KMS-11 (cell line): ENCODE measurements at regions not wholly inside any gene's neighbourhood (a gene's known extent, or its start where the extent isn't known, plus 50 kb on each side); places are given as distances from the start of the nearest gene placed in this dataset.

Experiments
- H2AFZ ChIP-seq: fragments of 200-600 bp; sonication (generic); 2 replicates; pipeline ENCODE4 v1.6.1; 2016; ENCODE audit warnings: antibody characterized with exemption, mixed run types, low read depth
- H3K27ac ChIP-seq: fragments of 200-600 bp; sonication (generic); 2 replicates; pipeline ENCODE4 v1.6.1; 2016; ENCODE audit warnings: mild to moderate bottlenecking, mixed run types
- H3K27me3 ChIP-seq: fragments of 200-600 bp; sonication (generic); 2 replicates; pipeline ENCODE4 v1.6.1; 2017; ENCODE audit warnings: mild to moderate bottlenecking, low read depth, mixed run types, moderate library complexity; ENCODE audit not compliant: insufficient read depth
- H3K36me3 ChIP-seq: fragments of 200-600 bp; sonication (generic); 2 replicates; pipeline ENCODE4 v1.6.1; 2017; ENCODE audit warnings: mild to moderate bottlenecking, mixed run types; ENCODE audit not compliant: insufficient read depth
- H3K4me1 ChIP-seq: fragments of 200-600 bp; sonication (generic); 2 replicates; pipeline ENCODE4 v1.6.1; 2016; ENCODE audit warnings: mild to moderate bottlenecking, low read depth, mixed run types; ENCODE audit not compliant: poor library complexity, severe bottlenecking
- H3K4me2 ChIP-seq: fragments of 200-600 bp; sonication (generic); 2 replicates; pipeline ENCODE4 v1.7.0; 2016; ENCODE audit warnings: mild to moderate bottlenecking, mixed run types
- H3K4me3 ChIP-seq: fragments of 200-600 bp; sonication (generic); IDR thresholded peaks from 2 replicates; pipeline ENCODE4 v1.6.1; 2017; ENCODE audit warnings: low read depth, low read length, mixed read lengths; ENCODE audit not compliant: insufficient read depth
- H3K79me2 ChIP-seq: fragments of 200-600 bp; sonication (generic); 2 replicates; pipeline ENCODE4 v1.6.1; 2016; ENCODE audit warnings: low read depth, mixed run types; ENCODE audit not compliant: insufficient read depth
- H3K9ac ChIP-seq: fragments of 200-600 bp; sonication (generic); 2 replicates; pipeline ENCODE4 v1.6.1; 2016; ENCODE audit warnings: mild to moderate bottlenecking, mixed run types
- H4K20me1 ChIP-seq: fragments of 200-600 bp; sonication (generic); 2 replicates; pipeline ENCODE4 v1.6.1; 2016; ENCODE audit warnings: mild to moderate bottlenecking, mixed run types; ENCODE audit not compliant: insufficient read depth
- TF ChIP-seq, protein P1 (sequence below): fragments of 200-600 bp; sonication (generic); conservative IDR thresholded peaks from 2 replicates; pipeline ENCODE4 v1.6.1; 2017; ENCODE audit warnings: low read depth, mild to moderate bottlenecking, antibody characterized with exemption, low read length, moderate library complexity, mixed read lengths

DNA sequence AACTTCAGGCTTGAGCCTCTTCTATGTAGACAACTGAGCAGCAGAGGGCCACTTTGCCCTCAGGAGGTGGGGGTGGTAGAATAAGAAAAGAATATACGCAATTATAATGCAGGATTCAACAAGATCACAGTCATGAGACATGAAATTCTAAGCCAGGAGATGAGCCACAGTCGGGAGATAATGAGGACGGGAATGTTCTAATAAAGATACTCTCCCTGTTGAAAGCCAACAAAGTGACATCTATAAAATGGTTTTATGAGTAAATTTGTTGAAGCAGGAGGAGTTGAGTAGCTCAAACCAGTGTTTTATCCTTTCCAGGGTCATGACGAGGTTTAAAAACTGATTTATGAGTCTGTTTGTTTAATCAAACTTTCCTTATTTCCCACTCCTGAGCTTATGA lies 152.0 kb upstream of the SERP2 start:
- Histone ChIP-seq H3K9ac (no peak overlapping the region), H3K79me2 (no peaks in the 10 kb centered on the region), H4K20me1 (no peaks in the 10 kb centered on the region), H2AFZ (no peak overlapping the region), H3K27me3 (no peaks in the 10 kb centered on the region), H3K4me3 (no peak overlapping the region), H3K36me3 (no peaks in the 10 kb centered on the region), H3K4me1 (no peaks in the 10 kb centered on the region), H3K27ac (no peak overlapping the region), H3K4me2 (no peak overlapping the region)
- TF ChIP-seq, protein P1, sequence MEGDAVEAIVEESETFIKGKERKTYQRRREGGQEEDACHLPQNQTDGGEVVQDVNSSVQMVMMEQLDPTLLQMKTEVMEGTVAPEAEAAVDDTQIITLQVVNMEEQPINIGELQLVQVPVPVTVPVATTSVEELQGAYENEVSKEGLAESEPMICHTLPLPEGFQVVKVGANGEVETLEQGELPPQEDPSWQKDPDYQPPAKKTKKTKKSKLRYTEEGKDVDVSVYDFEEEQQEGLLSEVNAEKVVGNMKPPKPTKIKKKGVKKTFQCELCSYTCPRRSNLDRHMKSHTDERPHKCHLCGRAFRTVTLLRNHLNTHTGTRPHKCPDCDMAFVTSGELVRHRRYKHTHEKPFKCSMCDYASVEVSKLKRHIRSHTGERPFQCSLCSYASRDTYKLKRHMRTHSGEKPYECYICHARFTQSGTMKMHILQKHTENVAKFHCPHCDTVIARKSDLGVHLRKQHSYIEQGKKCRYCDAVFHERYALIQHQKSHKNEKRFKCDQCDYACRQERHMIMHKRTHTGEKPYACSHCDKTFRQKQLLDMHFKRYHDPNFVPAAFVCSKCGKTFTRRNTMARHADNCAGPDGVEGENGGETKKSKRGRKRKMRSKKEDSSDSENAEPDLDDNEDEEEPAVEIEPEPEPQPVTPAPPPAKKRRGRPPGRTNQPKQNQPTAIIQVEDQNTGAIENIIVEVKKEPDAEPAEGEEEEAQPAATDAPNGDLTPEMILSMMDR, result no peak

- Histone ChIP-seq H3K79me2 (no peaks in the 10 kb centered on the region), H3K4me1 (no peaks in the 10 kb centered on the region), H3K4me3 (no peak overlapping the region), H3K27ac (no peak overlapping the region), H3K9ac (no peak overlapping the region), H3K27me3 (no peaks in the 10 kb centered on the region), H4K20me1 (no peaks in the 10 kb centered on the region), H2AFZ (no peak overlapping the region), H3K36me3 (no peaks in the 10 kb centered on the region), H3K4me2 (no peak overlapping the region)
- TF ChIP-seq, protein P1, result no peak
Measured at GRCh38 chr13:44223770-44224444, 149.7 kb upstream of the SERP2 start.

GRCh38 chr13:44224450-44225149 lies 149.0 kb upstream of the SERP2 start:
- no peak overlapping the region for H3K4me2 ChIP-seq
- TF ChIP-seq, protein P1, result no peak

GRCh38 chr13:44229371-44230030 lies 144.1 kb upstream of the SERP2 start:
- Histone ChIP-seq H3K4me2 (no peak overlapping the region), H4K20me1 (no peaks in the 10 kb centered on the region), H3K27ac (no peak overlapping the region), H3K79me2 (no peaks in the 10 kb centered on the region), H3K9ac (no peak overlapping the region), H3K4me1 (no peaks in the 10 kb centered on the region), H2AFZ (no peak overlapping the region), H3K36me3 (no peaks in the 10 kb centered on the region), H3K4me3 (no peak overlapping the region), H3K27me3 (no peaks in the 10 kb centered on the region)
- TF ChIP-seq, protein P1, result no peak

More at GRCh38 chr13:44224450-44225149, 149.0 kb upstream of the SERP2 start:
- H3K79me2 ChIP-seq, result no peaks in the 10 kb centered on the region
- H3K4me3 ChIP-seq, result no peak overlapping the region
- no peaks in the 10 kb centered on the region for H3K27me3 ChIP-seq
- no peak overlapping the region for H3K27ac ChIP-seq
- no peaks in the 10 kb centered on the region for H3K4me1 ChIP-seq
- no peak overlapping the region for H3K9ac ChIP-seq
- H2AFZ ChIP-seq, result no peak overlapping the region
- no peaks in the 10 kb centered on the region for H4K20me1 ChIP-seq
- H3K36me3 ChIP-seq, result no peaks in the 10 kb centered on the region
